GM18951 (cell line): ENCODE measurements at regions not wholly inside any gene's neighbourhood (a gene's known extent, or its start where the extent isn't known, plus 50 kb on each side); places are given as distances from the start of the nearest gene placed in this dataset.

Experiments used
- POLR2A ChIP-seq: IDR thresholded peaks from 4 replicates; pipeline ENCODE4 v1.6.1; 2011; ENCODE audit warnings: mild to moderate bottlenecking; ENCODE audit not compliant: insufficient read length, insufficient read depth; ENCODE audit errors: extremely low read depth
- in situ Hi-C: fragments of 300-500 bp; cut with MboI; formaldehyde crosslinking; loops from one replicate; pipeline ENCODE4 v1.12.0; 2022; ENCODE audit warnings: low sequenced_read_pairs, mixed read lengths, inconsistent platforms; ENCODE audit not compliant: unreplicated experiment

- no peak for TF ChIP-seq POLR2A
- in situ Hi-C loops: no loop called here
These were observed 1159.5 kb downstream of the TBC1D22A start for GRCh38 chr22:47921906-47922305.

GRCh38 chr22:47920380-47920959 is 1158.0 kb downstream of the TBC1D22A start:
- no peak for TF ChIP-seq POLR2A
- in situ Hi-C loops: no loop called here

GRCh38 chr22:47919893-47920292 is 1157.4 kb downstream of the TBC1D22A start:
- in situ Hi-C loops: no loop called here
- no peak for TF ChIP-seq POLR2A

DNA sequence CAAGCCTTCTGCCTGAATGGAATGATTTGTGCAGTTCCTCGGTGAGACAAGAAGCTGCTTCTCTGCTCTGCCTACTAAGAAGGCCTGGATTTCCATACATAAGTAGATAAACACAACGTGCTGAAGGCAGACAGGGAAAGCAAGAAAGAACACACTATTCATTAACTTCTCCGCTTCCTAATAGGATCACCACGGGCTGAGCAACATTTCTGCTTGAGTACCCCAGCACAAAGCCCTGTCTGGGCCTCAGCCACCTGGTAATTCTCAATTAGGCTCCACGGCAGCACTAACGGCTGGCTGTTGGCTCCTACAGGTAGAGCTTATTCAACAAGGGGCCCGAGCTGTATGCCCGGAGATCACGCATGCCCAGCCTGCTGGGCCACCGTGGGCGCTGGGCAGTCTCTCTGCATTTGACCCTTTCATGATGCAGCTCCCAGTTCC is 1156.6 kb downstream of the TBC1D22A start:
- in situ Hi-C loops: no loop called here
- TF ChIP-seq POLR2A: no peak

DNA sequence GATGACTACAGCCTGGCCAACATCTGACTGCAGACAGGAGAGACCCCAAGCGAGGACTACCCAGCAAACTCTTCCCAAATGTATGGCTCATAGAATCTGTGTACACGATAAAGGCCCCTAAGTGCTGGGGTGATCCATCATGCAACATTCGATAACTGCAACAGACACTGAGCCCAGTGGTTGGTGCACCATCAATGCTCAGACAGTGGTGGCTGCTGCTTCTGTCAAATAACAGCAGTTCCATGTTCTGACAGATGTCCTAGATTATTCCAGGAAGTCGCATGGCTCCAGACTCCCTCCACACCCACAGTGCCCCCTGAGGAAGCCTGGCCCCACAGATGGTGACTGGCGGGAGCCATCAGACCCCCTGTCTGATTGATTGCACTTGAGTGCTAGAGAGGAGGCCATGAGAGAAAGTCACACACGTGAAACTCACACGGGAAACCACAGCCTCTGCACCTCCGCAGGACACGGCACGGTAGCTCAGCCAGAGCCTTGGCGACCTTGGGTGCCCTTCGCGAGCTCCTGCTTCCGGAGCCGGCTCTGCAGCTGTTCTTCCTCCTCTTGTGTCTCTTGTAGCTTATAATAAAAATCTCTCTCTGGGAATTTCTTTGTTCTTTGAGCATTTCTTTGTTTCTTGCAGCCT is 1155.9 kb downstream of the TBC1D22A start:
- in situ Hi-C loops: no loop called here
- no peak for TF ChIP-seq POLR2A

GRCh38 chr22:47914481-47915097 is 1152.1 kb downstream of the TBC1D22A start:
- in situ Hi-C loops: no loop called here
- TF ChIP-seq POLR2A: no peak

DNA sequence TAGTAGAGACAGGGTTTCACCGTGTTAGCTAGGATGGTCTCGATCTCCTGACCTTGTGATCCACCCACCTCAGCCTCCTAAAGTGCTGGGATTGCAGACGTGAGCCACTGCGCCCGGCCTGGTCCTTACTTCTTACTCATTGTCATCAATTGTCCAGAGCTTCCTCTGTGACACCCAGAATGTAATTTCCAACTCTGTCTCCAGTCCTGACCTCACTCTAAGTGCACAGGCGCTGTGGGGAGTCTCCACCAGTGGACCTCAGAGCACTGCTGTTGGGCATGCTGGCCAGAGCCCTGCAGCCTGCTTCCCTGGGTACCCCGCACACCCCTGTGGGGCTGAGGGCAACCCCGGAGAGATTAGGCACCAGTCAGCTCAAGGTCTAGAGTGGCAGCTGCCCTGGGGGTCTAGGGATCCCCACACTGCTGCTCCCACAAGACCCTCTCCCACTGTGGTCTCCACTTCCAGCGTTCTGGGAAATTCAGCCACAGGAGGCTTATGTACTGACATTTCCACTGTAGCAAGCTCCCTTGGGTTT is 1140.3 kb downstream of the TBC1D22A start:
- in situ Hi-C loops: no loop called here
- TF ChIP-seq POLR2A: no peak

DNA sequence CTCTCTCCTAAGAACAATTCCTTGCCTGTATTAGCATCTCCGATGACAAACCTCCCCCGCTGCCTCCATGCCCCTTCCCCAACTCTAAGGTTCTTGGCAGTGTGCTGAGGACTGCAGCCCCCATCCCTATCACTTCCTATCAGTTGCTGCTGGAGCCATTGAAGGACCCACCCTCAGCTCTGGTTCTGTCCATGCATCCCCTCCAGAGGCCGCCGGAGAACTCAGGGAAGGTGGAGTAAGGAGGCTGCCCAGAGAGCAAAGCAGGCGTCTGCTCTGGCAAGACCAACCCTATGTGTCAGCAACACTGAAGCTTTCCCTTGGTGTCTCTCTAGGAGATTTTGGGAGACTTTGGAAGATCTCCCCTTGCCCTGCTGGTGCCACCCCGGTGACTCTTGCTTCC is 1139.5 kb downstream of the TBC1D22A start:
- in situ Hi-C loops: no loop called here
- TF ChIP-seq POLR2A: no peak

GRCh38 chr22:47899894-47900293 is 1137.4 kb downstream of the TBC1D22A start:
- in situ Hi-C loops: no loop called here
- no peak for TF ChIP-seq POLR2A

DNA sequence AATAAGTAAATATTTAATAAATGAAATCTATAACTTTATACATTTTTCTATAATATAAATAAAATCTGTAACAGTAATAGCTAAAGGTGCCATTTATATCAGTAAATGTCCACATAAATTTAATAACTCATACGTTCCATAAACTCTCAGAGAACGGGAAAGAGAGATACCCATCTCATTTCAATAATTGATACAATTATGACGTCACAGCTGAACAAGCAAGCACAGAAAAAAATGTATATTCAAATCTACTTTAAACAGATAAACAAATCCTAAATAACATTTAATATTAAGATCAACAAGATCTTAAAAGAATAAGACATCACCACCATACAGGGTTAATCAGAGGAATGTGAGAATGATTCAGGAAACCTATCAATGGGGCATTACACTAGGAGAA is 1136.5 kb downstream of the TBC1D22A start:
- in situ Hi-C loops: no loop called here
- no peak for TF ChIP-seq POLR2A

DNA sequence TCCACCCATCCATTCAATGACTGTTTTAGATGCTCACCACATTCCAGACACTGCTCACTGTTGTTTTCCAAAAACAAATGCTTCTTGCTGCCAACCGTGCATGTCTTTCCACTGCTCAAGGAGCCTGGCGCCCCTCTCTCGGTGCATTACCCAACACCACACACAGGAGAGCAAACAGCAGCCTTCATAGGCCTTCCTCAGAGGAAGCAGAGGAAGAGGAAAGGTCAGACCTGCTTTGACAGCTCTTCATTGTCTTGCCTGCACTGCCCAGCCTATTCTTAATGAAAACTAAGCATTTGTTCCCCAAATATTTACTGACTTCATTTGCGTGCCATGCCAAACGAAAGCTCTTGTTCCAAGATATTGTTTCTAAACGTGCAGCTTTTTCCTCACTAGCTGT is 1129.2 kb downstream of the TBC1D22A start:
- TF ChIP-seq POLR2A: no peak
- in situ Hi-C loops: no loop called here

DNA sequence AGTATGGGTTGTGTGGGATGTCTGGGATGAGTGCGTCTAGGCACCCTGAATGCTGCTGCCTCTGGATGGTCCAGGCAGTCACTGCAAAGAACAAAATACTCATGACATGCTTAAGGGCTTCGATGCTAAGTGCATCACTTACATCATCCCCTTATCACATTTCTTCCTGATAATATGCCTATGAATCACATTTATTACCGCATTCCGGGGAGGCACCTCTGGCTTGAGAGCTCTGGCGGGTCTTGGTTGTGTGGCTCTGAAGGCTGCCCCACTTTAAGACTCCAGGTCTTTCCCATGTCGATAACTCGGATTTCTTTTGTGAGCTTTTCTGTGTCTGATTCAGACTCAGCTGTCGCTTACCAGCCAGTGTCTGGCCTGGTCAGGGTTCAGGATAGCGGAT is 1126.4 kb downstream of the TBC1D22A start:
- in situ Hi-C loops: no loop called here
- TF ChIP-seq POLR2A: no peak

- in situ Hi-C loops: no loop called here
- TF ChIP-seq POLR2A: no peak
These were observed 1122.3 kb downstream of the TBC1D22A start for GRCh38 chr22:47884775-47885174.

- in situ Hi-C loops: no loop called here
- no peak for TF ChIP-seq POLR2A
These were observed 1121.8 kb downstream of the TBC1D22A start for GRCh38 chr22:47884200-47884599.
